RWPE1 (cell line): ENCODE measurements at regions not wholly inside any gene's neighbourhood (a gene's known extent, or its start where the extent isn't known, plus 50 kb on each side); places are given as distances from the start of the nearest gene placed in this dataset.

ENCODE experiments used
- CTCF ChIA-PET: fragments of 350-600 bp; sonication (Branson Sonifier 250); formaldehyde crosslinking; extraction: SDS; loops from one replicate; lab custom pipeline; 2021; lab: Yijun Ruan, JAX
- POLR2A ChIA-PET: fragments of 400-600 bp; formaldehyde crosslinking; extraction: SDS; loops from one replicate; lab custom pipeline; 2020; ENCODE audit warnings: antibody characterized with exemption; ENCODE audit not compliant: low non-redundant PET; lab: Yijun Ruan, JAX
- DNase-seq: peaks from one replicate; pipeline ENCODE4 v3.0.0; 2012; ENCODE audit warnings: low spot score
- H3K27ac ChIP-seq: fragments of 450-650 bp; 2 replicates; pipeline ENCODE4 v1.5.1; 2017
- CTCF ChIP-seq: fragments of 450-650 bp; conservative IDR thresholded peaks from 2 replicates; pipeline ENCODE4 v1.5.1; 2017; ENCODE audit warnings: low read depth, mild to moderate bottlenecking

- ChIA-PET CTCF (interaction anchor here (1.2 kb wide), 1 partner anchor 395 kb away, joined by 5 read pairs; no protein-coding TSS in a partner anchor), POLR2A (no interaction called here)
- no peak overlapping the region for H3K27ac ChIP-seq
- no peak for DNase-seq
- TF ChIP-seq CTCF = no peak
These were observed 419.6 kb upstream of the TENM3 start for GRCh38 chr4:181823645-181824044.

- TF ChIP-seq CTCF = no peak
- no peak for DNase-seq
- ChIA-PET POLR2A (no interaction called here), CTCF (no interaction called here)
- H3K27ac ChIP-seq = no peak overlapping the region
These were observed 417.6 kb upstream of the TENM3 start for GRCh38 chr4:181825564-181825963.

- TF ChIP-seq CTCF = no peak
- ChIA-PET POLR2A (no interaction called here), CTCF (interaction anchor here (0.6 kb wide), 1 partner anchor 512 kb away, joined by 3 read pairs; no protein-coding TSS in a partner anchor)
- no peak overlapping the region for H3K27ac ChIP-seq
- DNase-seq = no peak
These were observed 416.0 kb upstream of the TENM3 start for GRCh38 chr4:181827246-181827645.

- POLR2A ChIA-PET = no interaction called here
- TF ChIP-seq CTCF = no peak
- CTCF ChIA-PET = no interaction called here
- DNase-seq = no peak
- H3K27ac ChIP-seq = no peak overlapping the region
These were observed 412.7 kb upstream of the TENM3 start for GRCh38 chr4:181830404-181831035.

- no peak overlapping the region for H3K27ac ChIP-seq
- no peak for TF ChIP-seq CTCF
- CTCF ChIA-PET = no interaction called here
- no peak for DNase-seq
- POLR2A ChIA-PET = no interaction called here
These were observed 409.1 kb upstream of the TENM3 start for GRCh38 chr4:181834071-181834470.

GRCh38 chr4:181835348-181835747, 407.9 kb upstream of the TENM3 start:
- ChIA-PET POLR2A (no interaction called here), CTCF (no interaction called here)
- DNase-seq = peak; percentile 34
- no peak overlapping the region for H3K27ac ChIP-seq
- TF ChIP-seq CTCF = no peak
